ENCODE measurements at regions not wholly inside any gene's neighbourhood (a gene's known extent, or its start where the extent isn't known, plus 50 kb on each side); places are given as distances from the start of the nearest gene placed in this dataset.
"Not testable (repeated sequence)": the region's sequence is repeated elsewhere in the genome, so short reads cannot be mapped to it uniquely, and the experiment has no call there.

GRCh38 chr12:131299370-131299701 lies 345.6 kb downstream of the ADGRD1 start:
- H3K27me3 ChIP-seq (ENCODE audit: control insufficient read depth in 2 of 2, insufficient read depth in 2 of 2, low read length in 2 of 2); H3K27ac Mint-ChIP-seq; H3K4me1 ChIP-seq (ENCODE audit: control insufficient read depth in 2 of 2, insufficient read depth in 2 of 2, low read length in 2 of 2); H3K9me3 Mint-ChIP-seq; CTCF ChIA-PET; H3K4me3 ChIP-seq (ENCODE audit: low read length); H3K4me1 Mint-ChIP-seq; H3K36me3 ChIP-seq (ENCODE audit: control insufficient read depth in 2 of 3, insufficient read depth in 3 of 3, low read length in 3 of 3); H3K36me3 Mint-ChIP-seq; H3K27ac ChIP-seq (ENCODE audit: low read depth, low read length); intact Hi-C loops (cut with micrococcal nuclease); POLR2A ChIA-PET; H3K9me3 ChIP-seq (ENCODE audit: control insufficient read depth in 2 of 3, low read length in 3 of 3); H3K27me3 Mint-ChIP-seq; DNase-seq: not testable (repeated sequence)
- peak overlapping the region in 1 of 10 donors; percentile 21 for H3K4me3 Mint-ChIP-seq
- peak; percentile 35 for ATAC-seq

DNA sequence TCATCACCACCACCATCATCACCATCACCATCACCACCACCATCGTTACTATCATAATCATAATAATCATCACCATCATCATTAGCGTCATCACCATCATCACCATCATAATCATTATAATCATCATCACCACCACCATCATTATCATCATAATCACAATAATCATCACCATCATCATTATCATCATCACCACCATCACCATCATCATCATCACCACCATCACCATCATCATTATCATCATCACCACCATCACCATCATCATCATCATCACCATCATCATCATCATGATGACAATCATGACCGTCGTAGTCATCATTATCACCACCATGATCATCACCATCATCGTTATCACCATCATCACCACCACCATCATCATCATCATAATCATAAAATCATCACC lies 349.9 kb downstream of the ADGRD1 start:
- H3K4me1 ChIP-seq (ENCODE audit: control insufficient read depth in 2 of 2, insufficient read depth in 2 of 2, low read length in 2 of 2); POLR2A ChIA-PET; H3K9me3 Mint-ChIP-seq; H3K27me3 Mint-ChIP-seq; H3K27me3 ChIP-seq (ENCODE audit: control insufficient read depth in 2 of 2, insufficient read depth in 2 of 2, low read length in 2 of 2); H3K4me3 ChIP-seq (ENCODE audit: low read length); CTCF ChIA-PET; H3K27ac ChIP-seq (ENCODE audit: low read depth, low read length); DNase-seq; H3K27ac Mint-ChIP-seq; H3K4me3 Mint-ChIP-seq; ATAC-seq; H3K4me1 Mint-ChIP-seq; intact Hi-C loops (cut with micrococcal nuclease); H3K36me3 ChIP-seq (ENCODE audit: control insufficient read depth in 2 of 3, insufficient read depth in 3 of 3, low read length in 3 of 3); H3K9me3 ChIP-seq (ENCODE audit: control insufficient read depth in 2 of 3, low read length in 3 of 3); H3K36me3 Mint-ChIP-seq: not testable (repeated sequence)

DNA sequence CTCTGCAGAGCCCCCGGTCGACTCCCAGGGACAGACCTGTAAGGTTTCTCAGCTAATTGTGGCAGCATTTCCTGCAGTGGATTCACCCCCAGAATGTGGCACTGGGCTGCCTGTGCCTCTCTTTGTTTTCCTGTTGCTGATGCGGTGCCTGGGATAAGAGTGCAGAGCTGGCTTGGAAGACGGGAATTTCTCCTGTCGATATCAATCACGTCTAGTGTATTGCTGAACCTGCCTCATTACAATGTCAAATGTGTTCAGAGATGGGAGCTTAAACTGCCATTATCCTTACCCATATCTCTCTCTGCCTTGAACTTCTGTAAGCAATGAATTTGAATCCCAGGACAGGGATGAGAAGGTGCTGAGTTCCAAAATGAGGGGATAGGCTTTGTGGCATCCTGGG lies 350.9 kb downstream of the ADGRD1 start:
- H3K36me3 Mint-ChIP-seq; H3K27ac Mint-ChIP-seq; ATAC-seq; H3K36me3 ChIP-seq (ENCODE audit: control insufficient read depth in 2 of 3, insufficient read depth in 3 of 3, low read length in 3 of 3); DNase-seq; H3K4me3 Mint-ChIP-seq; H3K27me3 ChIP-seq (ENCODE audit: control insufficient read depth in 2 of 2, insufficient read depth in 2 of 2, low read length in 2 of 2); H3K9me3 ChIP-seq (ENCODE audit: control insufficient read depth in 2 of 3, low read length in 3 of 3); H3K4me1 ChIP-seq (ENCODE audit: control insufficient read depth in 2 of 2, insufficient read depth in 2 of 2, low read length in 2 of 2); intact Hi-C loops (cut with micrococcal nuclease); H3K4me3 ChIP-seq (ENCODE audit: low read length); H3K4me1 Mint-ChIP-seq; POLR2A ChIA-PET; H3K9me3 Mint-ChIP-seq; CTCF ChIA-PET; H3K27ac ChIP-seq (ENCODE audit: low read depth, low read length): not testable (repeated sequence)
- H3K27me3 Mint-ChIP-seq, result peaks cover 0 to 10% (median 0%) of the 10 kb centered on the region in 5 donors

DNA sequence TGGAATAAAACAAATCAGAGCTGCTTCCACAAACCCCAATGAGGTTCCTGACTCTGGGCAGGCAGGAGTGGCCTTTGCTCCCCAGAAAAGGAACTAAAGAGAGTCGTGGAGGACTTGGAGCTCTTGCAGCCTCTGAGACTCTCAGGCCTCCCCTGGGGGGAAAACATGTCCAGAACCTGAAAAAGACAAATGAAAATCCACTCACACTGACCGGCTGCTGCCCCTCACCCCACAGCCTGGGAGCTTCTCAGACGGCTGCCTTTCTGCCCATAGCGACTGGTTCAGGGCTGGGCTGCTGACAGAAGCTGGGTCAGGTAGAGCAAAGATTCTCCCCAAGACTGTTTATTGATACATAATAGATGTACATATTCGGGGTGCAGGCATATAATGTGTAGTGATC lies 356.0 kb downstream of the ADGRD1 start:
- Mint-ChIP-seq H3K27me3 (peaks cover 0 to 42% (median 16%) of the 10 kb centered on the region in 5 donors), H3K9me3 (peaks cover 0 to 6% (median 0%) of the 10 kb centered on the region in 11 donors), H3K4me1 (peaks cover 0 to 5% (median 3%) of the 10 kb centered on the region in 7 donors), H3K4me3 (no peak overlapping the region), H3K27ac (no peak overlapping the region), H3K36me3 (peaks cover 0 to 4% (median 0%) of the 10 kb centered on the region in 5 donors)
- no peak for DNase-seq
- POLR2A ChIA-PET, result no interaction called here
- intact Hi-C loops (cut with micrococcal nuclease), result no loop called here
- H3K4me1 ChIP-seq (ENCODE audit: control insufficient read depth in 2 of 2, insufficient read depth in 2 of 2, low read length in 2 of 2), result no peaks in the 10 kb centered on the region
- CTCF ChIA-PET, result no interaction called here
- no peaks in the 10 kb centered on the region for H3K9me3 ChIP-seq (ENCODE audit: control insufficient read depth in 2 of 3, low read length in 3 of 3)
- H3K27ac ChIP-seq (ENCODE audit: low read depth, low read length), result no peak overlapping the region
- H3K27me3 ChIP-seq (ENCODE audit: control insufficient read depth in 2 of 2, insufficient read depth in 2 of 2, low read length in 2 of 2), result no peaks in the 10 kb centered on the region
- H3K4me3 ChIP-seq (ENCODE audit: low read length), result no peak overlapping the region
- H3K36me3 ChIP-seq (ENCODE audit: control insufficient read depth in 2 of 3, insufficient read depth in 3 of 3, low read length in 3 of 3), result no peaks in the 10 kb centered on the region
- no peak for ATAC-seq

- H3K4me1 ChIP-seq (ENCODE audit: control insufficient read depth in 2 of 2, insufficient read depth in 2 of 2, low read length in 2 of 2); H3K4me1 Mint-ChIP-seq; ATAC-seq; DNase-seq; H3K4me3 Mint-ChIP-seq; H3K27ac Mint-ChIP-seq; H3K9me3 ChIP-seq (ENCODE audit: control insufficient read depth in 2 of 3, low read length in 3 of 3); POLR2A ChIA-PET; H3K9me3 Mint-ChIP-seq; H3K4me3 ChIP-seq (ENCODE audit: low read length); H3K36me3 Mint-ChIP-seq; intact Hi-C loops (cut with micrococcal nuclease); H3K27me3 ChIP-seq (ENCODE audit: control insufficient read depth in 2 of 2, insufficient read depth in 2 of 2, low read length in 2 of 2); H3K36me3 ChIP-seq (ENCODE audit: control insufficient read depth in 2 of 3, insufficient read depth in 3 of 3, low read length in 3 of 3); H3K27ac ChIP-seq (ENCODE audit: low read depth, low read length); CTCF ChIA-PET: not testable (repeated sequence)
- H3K27me3 Mint-ChIP-seq, result peaks cover 0 to 46% (median 20%) of the 10 kb centered on the region in 5 donors
These were observed 356.7 kb downstream of the ADGRD1 start for GRCh38 chr12:131310227-131310969.

- H3K27me3 Mint-ChIP-seq, result peaks cover 0 to 46% (median 20%) of the 10 kb centered on the region in 5 donors
- ATAC-seq; H3K27me3 ChIP-seq (ENCODE audit: control insufficient read depth in 2 of 2, insufficient read depth in 2 of 2, low read length in 2 of 2); H3K4me3 ChIP-seq (ENCODE audit: low read length); H3K9me3 Mint-ChIP-seq; CTCF ChIA-PET; H3K27ac ChIP-seq (ENCODE audit: low read depth, low read length); POLR2A ChIA-PET; H3K9me3 ChIP-seq (ENCODE audit: control insufficient read depth in 2 of 3, low read length in 3 of 3); intact Hi-C loops (cut with micrococcal nuclease); H3K4me1 Mint-ChIP-seq; DNase-seq; H3K36me3 Mint-ChIP-seq; H3K36me3 ChIP-seq (ENCODE audit: control insufficient read depth in 2 of 3, insufficient read depth in 3 of 3, low read length in 3 of 3); H3K27ac Mint-ChIP-seq; H3K4me3 Mint-ChIP-seq; H3K4me1 ChIP-seq (ENCODE audit: control insufficient read depth in 2 of 2, insufficient read depth in 2 of 2, low read length in 2 of 2): not testable (repeated sequence)
These were observed 357.6 kb downstream of the ADGRD1 start for GRCh38 chr12:131311279-131311722.

- Mint-ChIP-seq H3K36me3 (peaks cover 0 to 8% (median 0%) of the 10 kb centered on the region in 5 donors), H3K27me3 (peaks cover 0 to 46% (median 20%) of the 10 kb centered on the region in 5 donors), H3K4me3 (peak overlapping the region in 2 of 10 donors; percentile 37), H3K4me1 (peaks cover 0 to 5% (median 3%) of the 10 kb centered on the region in 7 donors), H3K27ac (peak overlapping the region in 1 of 9 donors; percentile 68), H3K9me3 (peaks cover 0 to 8% (median 0%) of the 10 kb centered on the region in 11 donors)
- H3K36me3 ChIP-seq (ENCODE audit: control insufficient read depth in 2 of 3, insufficient read depth in 3 of 3, low read length in 3 of 3), result no peaks in the 10 kb centered on the region
- ChIA-PET CTCF (no interaction called here), POLR2A (no interaction called here)
- DNase-seq, result no peak
- no peaks in the 10 kb centered on the region for H3K4me1 ChIP-seq (ENCODE audit: control insufficient read depth in 2 of 2, insufficient read depth in 2 of 2, low read length in 2 of 2)
- H3K4me3 ChIP-seq (ENCODE audit: low read length), result no peak overlapping the region
- no peak overlapping the region for H3K27ac ChIP-seq (ENCODE audit: low read depth, low read length)
- intact Hi-C loops (cut with micrococcal nuclease), result no loop called here
- ATAC-seq, result no peak
- no peaks in the 10 kb centered on the region for H3K27me3 ChIP-seq (ENCODE audit: control insufficient read depth in 2 of 2, insufficient read depth in 2 of 2, low read length in 2 of 2)
- no peaks in the 10 kb centered on the region for H3K9me3 ChIP-seq (ENCODE audit: control insufficient read depth in 2 of 3, low read length in 3 of 3)
These were observed 358.1 kb downstream of the ADGRD1 start for GRCh38 chr12:131311764-131312163.

Measured in naive thymus-derived CD4-positive, alpha-beta T cell (primary cell).